NT2/D1 (cell line): ENCODE measurements at regions not wholly inside any gene's neighbourhood (a gene's known extent, or its start where the extent isn't known, plus 50 kb on each side); places are given as distances from the start of the nearest gene placed in this dataset.
"Not testable (repeated sequence)": the region's sequence is repeated elsewhere in the genome, so short reads cannot be mapped to it uniquely, and the experiment has no call there.

Experiments used
- DNase-seq: peaks from one replicate; pipeline ENCODE4 v3.0.0-alpha.2; 2011; ENCODE audit warnings: low read depth, low spot score
- H3K27me3 ChIP-seq: 2 replicates; pipeline ENCODE4 v1.6.0; 2011; ENCODE audit warnings: mild to moderate bottlenecking; ENCODE audit not compliant: insufficient read length, insufficient read depth
- H3K36me3 ChIP-seq: 2 replicates; pipeline ENCODE4 v1.6.1; 2011; ENCODE audit warnings: mild to moderate bottlenecking, low read length, mixed read lengths; ENCODE audit not compliant: insufficient read depth, insufficient read length
- H3K4me1 ChIP-seq: 2 replicates; pipeline ENCODE4 v1.5.1; 2011; ENCODE audit not compliant: insufficient read depth, insufficient read length
- H3K4me3 ChIP-seq: 2 replicates; pipeline ENCODE4 v1.5.1; 2011; ENCODE audit warnings: low read depth; ENCODE audit not compliant: insufficient read length
- H3K9ac ChIP-seq: 2 replicates; pipeline ENCODE4 v1.6.0; 2011; ENCODE audit warnings: low read depth; ENCODE audit not compliant: insufficient read length
- H3K9me3 ChIP-seq: 2 replicates; pipeline ENCODE4 v1.5.1; 2011; ENCODE audit warnings: mild to moderate bottlenecking, low read length; ENCODE audit not compliant: insufficient read depth
- SUZ12 ChIP-seq: IDR thresholded peaks from 2 replicates; pipeline ENCODE4 v1.6.1; 2011; ENCODE audit not compliant: insufficient read length, insufficient read depth; ENCODE audit errors: extremely low read depth
- YY1 ChIP-seq: IDR thresholded peaks from 2 replicates; pipeline ENCODE4 v1.6.1; 2011; ENCODE audit not compliant: insufficient read length, insufficient read depth
- ZNF274 ChIP-seq: IDR thresholded peaks from 2 replicates; pipeline ENCODE4 v1.6.1; 2011; ENCODE audit warnings: mild to moderate bottlenecking, low read depth, low read length

DNA sequence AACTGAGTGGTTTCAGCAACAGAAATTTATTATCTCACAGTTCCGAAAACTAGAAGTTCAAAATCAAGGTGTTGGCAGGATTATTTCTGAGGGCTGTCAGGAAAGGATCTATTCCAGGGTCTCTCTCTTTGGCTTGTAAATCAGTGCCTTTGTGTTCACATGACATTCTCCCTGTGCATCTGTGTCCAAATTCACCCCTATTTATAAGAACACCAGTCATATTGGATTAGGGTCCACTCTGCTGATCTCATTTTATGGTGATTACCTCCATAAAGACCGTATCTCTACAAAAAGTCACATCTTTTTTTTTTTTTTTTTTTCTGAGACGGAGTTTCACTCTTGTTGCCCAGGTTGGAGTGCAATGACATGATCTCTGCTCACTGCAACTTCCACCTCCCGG, 68.6 kb upstream of the MARCKS start:
- TF ChIP-seq ZNF274 (no peak), SUZ12 (no peak), YY1 (no peak)

DNA sequence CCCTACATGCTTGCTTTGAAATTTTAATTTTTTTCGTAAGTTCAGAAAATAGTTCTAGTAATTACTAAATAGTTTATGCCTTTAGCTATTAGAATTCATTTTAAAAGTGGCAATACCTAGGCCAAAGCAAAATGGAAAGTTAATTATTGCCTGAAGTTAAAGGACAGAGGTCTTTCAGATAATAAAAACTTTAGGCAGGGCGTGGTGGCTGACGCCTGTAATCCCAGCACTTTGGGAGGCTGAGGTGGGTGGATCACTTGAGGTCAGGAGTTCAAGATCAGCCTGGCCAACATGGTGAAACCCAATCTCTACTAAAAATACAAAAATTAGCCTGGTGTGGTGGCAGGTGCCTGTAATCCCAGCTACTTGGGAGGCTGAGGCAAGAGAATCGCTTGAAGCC, 65.9 kb upstream of the MARCKS start:
- not testable (repeated sequence) for H3K4me1 ChIP-seq, H3K9ac ChIP-seq, DNase-seq, H3K4me3 ChIP-seq, H3K36me3 ChIP-seq, H3K27me3 ChIP-seq, H3K9me3 ChIP-seq

More for the DNA sequence above, 68.6 kb upstream of the MARCKS start:
- Histone ChIP-seq H3K9ac (no peak overlapping the region), H3K4me1 (no peaks in the 10 kb centered on the region), H3K36me3 (no peaks in the 10 kb centered on the region), H3K9me3 (no peaks in the 10 kb centered on the region), H3K4me3 (no peak overlapping the region), H3K27me3 (no peaks in the 10 kb centered on the region)
- DNase-seq: no peak

- not testable (repeated sequence) for H3K36me3 ChIP-seq, H3K9ac ChIP-seq, DNase-seq, H3K27me3 ChIP-seq, H3K4me1 ChIP-seq, H3K9me3 ChIP-seq, H3K4me3 ChIP-seq
These were observed 61.8 kb upstream of the MARCKS start for GRCh38 chr6:113795371-113795770.

GRCh38 chr6:113796038-113796437, 61.1 kb upstream of the MARCKS start:
- Histone ChIP-seq H3K36me3 (no peaks in the 10 kb centered on the region), H3K4me1 (no peaks in the 10 kb centered on the region), H3K9ac (no peak overlapping the region), H3K9me3 (no peaks in the 10 kb centered on the region), H3K27me3 (no peaks in the 10 kb centered on the region), H3K4me3 (no peak overlapping the region)
- TF ChIP-seq SUZ12 (no peak), YY1 (no peak), ZNF274 (no peak)
- no peak for DNase-seq

DNA sequence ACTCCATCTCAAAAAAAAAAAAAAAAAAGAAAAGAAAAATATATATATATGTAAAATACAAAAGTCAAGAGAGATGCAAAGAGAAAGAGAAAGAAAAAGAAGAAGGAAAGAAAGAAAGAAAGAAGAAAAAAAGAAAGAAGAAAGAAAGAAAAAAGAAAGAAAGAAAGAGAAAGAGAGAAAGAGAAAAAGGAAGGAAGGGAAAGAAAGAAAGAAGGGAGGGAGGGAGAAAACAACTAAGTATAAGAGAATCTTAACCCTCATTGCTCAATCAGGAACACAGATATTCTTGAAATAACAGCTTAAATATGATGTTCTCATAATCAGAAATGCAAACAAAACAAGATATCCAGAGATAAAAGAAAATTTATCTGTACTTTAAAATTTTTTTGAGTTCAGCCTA, 54.4 kb upstream of the MARCKS start:
- Histone ChIP-seq H3K9ac (no peak overlapping the region), H3K27me3 (no peaks in the 10 kb centered on the region), H3K36me3 (no peaks in the 10 kb centered on the region), H3K4me3 (no peak overlapping the region), H3K4me1 (no peaks in the 10 kb centered on the region), H3K9me3 (no peaks in the 10 kb centered on the region)
- DNase-seq: no peak
- no peak for TF ChIP-seq YY1
- TF ChIP-seq SUZ12: no peak
- TF ChIP-seq ZNF274: no peak

DNA sequence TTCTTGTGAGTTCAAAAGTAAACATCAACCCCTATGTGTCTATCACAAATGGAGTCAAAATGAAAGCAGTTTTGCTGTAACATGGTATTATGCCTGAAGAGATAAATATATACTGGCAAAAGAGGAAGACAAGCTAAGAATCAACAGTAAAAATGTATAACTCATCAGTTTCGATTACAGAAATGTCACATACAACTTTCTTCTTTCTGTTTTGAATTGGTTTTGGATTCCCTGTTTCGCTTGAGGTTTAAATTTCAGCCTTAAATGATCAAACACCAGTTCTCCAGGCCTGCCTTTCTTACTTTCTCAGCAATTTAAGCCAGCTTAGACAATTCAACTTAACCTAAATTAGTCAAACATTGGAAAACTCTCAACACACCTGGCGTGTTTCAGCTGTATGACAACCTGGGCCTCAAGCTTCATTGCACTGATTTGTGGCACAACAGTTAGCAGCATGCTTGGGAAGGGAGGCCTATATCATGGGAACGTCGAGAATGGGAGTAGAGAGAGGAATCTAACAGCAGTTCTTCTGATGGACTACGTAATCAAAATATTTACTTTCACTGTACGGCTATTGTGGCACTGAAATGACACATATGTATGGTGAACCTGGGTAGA, 51.9 kb upstream of the MARCKS start:
- H3K9me3 ChIP-seq: no peaks in the 10 kb centered on the region
- no peaks in the 10 kb centered on the region for H3K27me3 ChIP-seq
- no peaks in the 10 kb centered on the region for H3K4me1 ChIP-seq
- TF ChIP-seq YY1 (no peak), SUZ12 (no peak), ZNF274 (no peak)
- no peak overlapping the region for H3K4me3 ChIP-seq
- H3K36me3 ChIP-seq: no peaks in the 10 kb centered on the region
- H3K9ac ChIP-seq: no peak overlapping the region
- DNase-seq: no peak

DNA sequence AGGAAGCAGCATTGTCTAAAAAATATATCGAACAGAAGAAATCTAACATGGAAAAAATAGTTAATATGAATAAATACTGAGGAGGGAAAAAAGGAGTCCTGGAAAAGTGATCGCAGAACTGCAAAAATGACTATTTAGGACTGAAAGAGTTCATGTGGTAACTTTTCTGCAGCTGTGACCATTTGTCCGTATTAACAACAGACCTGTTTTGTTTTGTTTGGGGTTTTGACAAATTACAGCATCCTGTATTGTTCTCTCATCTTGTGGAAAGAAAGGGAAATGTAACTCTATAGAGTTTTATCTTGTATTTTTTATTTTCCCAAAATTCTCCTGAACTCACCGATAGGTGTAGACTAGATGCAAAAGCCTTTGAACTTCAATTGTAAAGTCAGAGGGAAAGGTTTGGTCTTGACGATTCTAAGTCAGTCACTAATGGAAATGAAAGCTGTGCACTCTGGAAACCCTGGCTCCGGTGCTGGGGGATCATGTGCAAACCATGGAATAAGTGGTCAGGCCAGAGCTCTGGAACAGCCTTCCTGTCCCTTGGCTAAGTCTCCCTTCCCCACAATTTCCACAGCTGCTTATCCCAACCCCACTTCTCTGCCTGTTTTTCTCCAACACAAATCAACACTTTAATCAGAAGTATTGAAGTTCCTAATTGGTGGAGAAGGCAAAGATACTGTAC, 51.2 kb upstream of the MARCKS start:
- TF ChIP-seq SUZ12 (no peak), ZNF274 (no peak), YY1 (no peak)
- Histone ChIP-seq H3K4me1 (no peaks in the 10 kb centered on the region), H3K27me3 (no peaks in the 10 kb centered on the region), H3K9me3 (no peaks in the 10 kb centered on the region), H3K9ac (no peak overlapping the region), H3K4me3 (no peak overlapping the region), H3K36me3 (no peaks in the 10 kb centered on the region)
- DNase-seq: no peak
